OCI-M2 (cell line): ENCODE measurements at regions not wholly inside any gene's neighbourhood (a gene's known extent, or its start where the extent isn't known, plus 50 kb on each side); places are given as distances from the start of the nearest gene placed in this dataset.
"Not testable (repeated sequence)": the region's sequence is repeated elsewhere in the genome, so short reads cannot be mapped to it uniquely, and the experiment has no call there.

Source experiments
- DNase-seq: peaks from one replicate; lab custom pipeline; 2025; ENCODE audit not compliant: unreplicated experiment; lab: John Stamatoyannopoulos, UW

DNA sequence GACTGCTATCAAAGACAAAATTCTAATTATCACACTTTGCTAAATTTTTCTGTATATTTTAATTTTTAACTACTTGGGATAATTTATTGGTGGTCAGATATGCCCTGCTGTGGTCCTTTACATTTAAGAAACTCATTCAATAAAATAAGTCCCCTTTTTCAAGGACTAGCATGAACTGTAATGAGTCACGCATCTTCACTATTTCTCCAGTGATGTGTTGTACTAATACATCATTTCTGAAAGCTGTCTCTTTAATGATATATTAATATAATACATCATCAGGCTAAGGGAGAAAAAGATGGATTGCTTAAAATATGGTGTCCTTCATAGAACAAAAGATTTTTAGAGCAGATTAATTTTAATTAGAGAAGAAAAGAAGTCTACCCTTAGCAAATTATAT, 901.4 kb downstream of the DIPK2A start:
- no peak for DNase-seq

DNA sequence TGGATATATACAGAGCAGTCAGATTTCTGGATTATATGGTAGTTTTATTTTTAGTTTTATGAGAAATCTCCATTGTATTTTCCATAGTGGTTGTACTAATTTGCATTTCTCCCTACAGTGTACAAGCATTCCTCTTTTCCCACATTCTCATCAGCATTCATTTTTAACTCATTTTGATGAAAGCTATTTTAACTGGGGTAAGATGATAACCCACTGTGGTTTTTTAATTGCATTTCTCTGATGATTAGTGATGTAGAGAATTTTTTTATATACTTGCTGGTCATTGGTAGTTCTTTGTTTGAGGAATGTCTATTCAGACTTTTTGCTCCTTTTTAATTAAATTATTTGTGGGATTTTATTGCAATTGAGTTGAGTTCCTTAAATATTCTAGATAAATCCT, 903.6 kb downstream of the DIPK2A start:
- DNase-seq, result no peak

DNA sequence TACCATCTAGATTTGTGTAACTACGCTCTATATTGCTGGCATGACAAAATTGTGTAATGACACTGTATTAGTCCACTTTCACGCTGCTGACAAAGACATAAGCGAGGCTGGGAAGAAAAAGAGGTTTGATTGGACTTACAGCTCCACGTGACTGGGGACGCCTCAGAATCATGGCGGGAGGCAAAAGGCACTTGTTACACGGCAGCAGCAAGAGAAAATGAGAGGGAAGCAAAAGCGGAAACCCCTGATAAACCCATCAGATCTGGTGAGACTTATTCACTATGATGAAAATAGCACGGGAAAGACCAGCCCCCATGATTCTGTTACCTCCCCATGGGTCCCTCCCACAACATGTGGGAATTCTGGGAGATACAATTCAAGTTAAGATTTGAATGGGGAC, 905.7 kb downstream of the DIPK2A start:
- DNase-seq, result no peak

DNA sequence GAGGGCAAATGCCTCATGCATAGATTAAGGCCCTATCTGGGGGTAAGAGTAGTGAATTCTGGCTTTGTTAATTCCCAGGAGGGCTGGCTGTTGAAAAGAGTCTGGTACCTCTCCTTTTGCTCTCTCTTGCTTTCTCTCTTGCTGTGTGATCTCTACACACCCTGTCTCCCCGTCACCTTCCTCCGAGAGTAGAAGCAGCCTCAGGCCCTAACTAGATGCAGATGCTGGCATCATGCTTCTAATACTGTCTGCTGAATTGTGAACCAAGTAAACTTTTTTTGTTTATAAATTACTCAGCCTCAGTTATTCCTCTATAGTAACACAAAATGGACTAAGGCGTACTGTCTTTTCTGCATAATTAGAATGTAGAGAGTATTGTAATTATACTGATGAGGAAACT, 908.1 kb downstream of the DIPK2A start:
- no peak for DNase-seq

DNA sequence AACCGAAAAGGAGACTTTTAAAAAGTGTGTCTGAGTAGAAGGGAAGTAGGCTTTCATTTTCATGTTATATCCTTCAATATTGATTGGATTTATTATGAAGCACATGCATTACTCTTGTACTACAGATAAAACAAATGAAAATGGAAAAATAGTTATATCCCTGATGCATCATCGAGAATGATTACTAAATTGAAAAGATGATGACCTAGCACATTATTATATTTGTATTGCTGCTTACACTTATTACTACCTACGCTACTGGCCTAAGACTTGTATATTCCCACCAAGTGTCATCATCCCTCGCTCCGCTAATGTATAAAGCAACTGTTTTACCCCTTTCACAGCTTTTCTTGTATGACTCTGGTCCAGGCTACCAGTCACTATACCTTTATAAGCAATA, 922.4 kb downstream of the DIPK2A start:
- no peak for DNase-seq

DNA sequence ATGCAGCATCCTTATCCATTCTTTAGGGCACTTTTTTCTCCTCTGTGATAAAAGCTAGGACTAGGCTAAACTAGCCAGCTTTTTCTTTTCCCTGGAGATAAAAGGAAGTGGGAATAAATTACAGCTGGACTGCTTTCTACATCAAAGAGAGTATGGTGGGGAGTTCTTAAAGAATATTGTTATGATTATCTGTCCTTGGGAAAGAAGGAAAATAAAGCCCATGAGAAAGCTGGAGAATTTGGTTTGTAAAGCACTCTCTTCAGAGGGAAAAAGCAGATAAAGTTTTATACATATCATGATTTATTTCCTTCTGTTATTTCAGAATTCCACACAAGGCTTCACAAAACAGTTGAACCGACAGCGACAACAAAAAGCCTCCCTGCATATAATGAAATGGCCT, 923.0 kb downstream of the DIPK2A start:
- DNase-seq, result no peak

DNA sequence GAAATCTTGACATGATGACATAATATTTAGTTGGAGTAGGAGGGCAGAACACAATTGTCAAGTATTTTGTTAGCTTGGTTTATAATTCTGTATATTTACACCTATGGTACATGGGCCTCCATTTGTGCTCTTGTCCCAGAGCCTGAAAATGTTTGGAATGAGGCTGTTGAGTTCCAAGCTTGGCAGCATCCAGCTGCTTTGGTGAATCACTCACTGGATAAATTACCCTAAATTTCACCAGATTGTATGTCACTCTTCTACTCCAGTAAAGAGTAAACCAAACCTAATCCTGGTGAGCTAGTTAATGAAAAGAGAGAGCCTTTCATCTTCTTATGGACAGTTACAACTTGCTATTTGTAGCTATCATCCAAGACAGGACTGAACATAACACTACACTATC, 928.7 kb downstream of the DIPK2A start:
- no peak for DNase-seq

DNA sequence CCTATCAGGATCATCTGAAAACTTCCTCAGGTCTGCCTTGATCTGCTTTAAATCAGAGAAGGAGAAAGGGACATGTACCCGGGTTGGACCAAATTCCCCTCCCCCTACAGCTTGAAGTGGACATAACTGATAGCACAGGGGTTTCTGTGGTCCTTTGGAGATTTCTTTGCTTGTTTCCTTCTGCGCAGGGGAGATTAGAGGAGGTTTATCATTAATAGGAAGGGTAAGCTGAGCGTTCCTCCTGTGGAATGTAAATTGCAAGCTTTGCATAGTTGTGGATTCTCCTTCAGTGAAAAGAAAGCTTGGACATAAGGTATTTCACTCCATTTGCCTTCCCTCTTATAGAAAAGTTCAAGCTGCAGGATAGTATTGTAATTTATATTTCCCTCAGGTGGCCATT, 936.0 kb downstream of the DIPK2A start:
- DNase-seq, result not testable (repeated sequence)

DNA sequence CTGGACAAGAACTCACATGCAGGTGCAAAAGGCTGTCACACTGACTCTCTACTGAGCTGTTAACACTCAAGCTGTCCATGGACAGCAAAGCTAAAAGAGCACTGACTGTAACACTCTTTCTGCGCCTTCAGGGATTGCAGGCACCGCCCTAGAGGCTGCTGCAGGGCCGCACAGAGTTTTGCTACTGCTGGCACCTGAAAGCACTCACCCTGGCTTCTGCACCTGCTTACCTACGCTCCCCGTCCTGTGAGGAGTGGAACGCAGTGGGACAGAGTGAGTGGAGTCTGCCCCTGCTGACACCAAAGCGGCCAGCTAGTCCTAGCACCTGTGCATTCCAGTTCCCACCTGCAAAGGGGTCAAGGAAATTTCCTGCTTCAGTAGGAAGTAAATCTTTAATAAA, 941.3 kb downstream of the DIPK2A start:
- DNase-seq, result no peak

DNA sequence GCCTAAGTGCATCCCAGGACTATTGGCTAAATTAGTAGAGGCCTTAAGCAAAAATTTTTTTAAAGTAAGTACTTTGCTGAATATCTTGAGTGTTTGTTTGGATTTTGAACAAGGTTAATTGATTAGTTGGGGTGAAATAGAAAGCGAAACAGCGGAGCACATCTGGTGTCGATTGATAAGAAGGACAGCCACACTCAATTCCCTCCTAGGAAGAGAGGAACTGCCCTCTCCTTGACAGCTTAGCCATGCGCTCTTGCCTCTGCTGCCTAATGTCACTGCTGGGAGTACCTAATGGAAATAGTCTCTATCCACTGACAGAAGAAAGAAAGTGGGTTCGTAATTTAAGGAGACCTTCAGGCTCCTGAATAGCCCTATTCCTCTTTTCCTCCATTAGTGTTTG, 943.6 kb downstream of the DIPK2A start:
- DNase-seq, result peak; percentile 25

DNA sequence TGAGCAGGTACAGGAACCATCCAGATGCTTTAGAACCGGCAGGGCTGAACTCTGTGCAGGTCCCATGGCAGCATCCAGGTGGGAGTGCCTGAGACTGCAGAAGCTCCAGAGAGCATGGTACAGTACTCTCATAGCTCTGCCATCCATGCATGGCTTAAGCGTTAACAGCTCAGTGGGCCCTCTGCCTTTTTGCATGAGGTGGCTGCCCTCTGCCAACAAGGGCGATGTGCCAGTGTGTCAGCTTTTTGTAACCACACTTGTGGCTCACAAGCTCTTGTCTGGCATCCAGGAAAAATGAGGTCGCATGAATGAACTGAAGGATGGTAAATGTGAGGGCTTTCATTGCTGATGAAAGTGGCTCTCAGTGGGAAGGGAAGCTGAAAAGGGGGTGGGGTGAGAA, 950.1 kb downstream of the DIPK2A start:
- DNase-seq, result no peak

DNA sequence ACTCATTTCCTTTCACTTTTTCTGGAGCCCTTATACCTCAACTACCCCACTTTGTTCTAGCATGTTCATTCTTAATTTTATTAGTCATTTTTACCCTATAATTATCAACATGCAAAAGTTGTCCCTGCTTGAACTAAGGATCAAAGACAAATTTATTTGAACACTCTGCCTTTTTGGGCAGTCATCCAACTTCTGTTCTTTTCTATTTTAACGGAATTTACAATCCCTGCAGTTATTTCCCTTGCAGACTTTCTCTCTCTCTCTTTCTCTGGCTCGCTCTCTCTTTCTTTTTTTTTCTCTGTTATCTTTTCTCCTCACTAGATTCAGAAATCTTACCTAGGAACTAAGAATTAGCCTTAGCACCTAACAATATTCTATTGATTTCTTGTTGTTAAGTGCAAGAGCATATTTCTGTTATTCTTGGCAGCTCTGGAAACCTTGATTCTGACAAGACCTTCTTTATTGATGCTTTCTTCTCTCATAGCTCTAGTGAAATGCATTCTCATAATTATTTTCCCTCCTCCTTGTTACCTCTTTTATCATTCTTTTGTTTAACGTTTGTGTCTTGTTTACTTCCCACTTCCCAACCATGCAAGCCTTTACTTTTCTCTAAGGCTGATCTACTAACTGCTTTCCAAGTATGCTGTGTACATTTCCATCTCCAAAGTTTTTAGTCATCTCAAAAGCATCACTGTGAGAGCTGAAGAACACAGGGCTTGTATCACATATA, 951.6 kb downstream of the DIPK2A start:
- DNase-seq, result no peak

DNA sequence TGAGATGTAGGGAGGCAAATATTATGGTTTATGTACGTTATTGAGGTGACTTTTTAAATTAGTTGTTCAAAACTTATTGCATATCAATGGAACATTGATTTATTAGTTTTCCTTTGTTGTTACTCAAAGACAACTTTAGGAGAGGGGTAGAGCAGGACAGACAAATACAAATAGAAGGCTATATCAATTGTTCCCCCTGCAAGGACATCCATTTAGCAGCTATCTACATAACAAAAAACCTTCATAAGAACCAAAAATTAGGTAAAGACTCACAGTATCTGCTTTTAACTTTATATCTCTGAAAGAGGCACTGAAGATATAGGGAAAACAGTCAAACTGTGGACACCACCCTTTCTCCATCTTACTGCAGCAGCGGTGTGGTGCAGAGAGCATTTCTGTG, 958.8 kb downstream of the DIPK2A start:
- DNase-seq, result no peak

DNA sequence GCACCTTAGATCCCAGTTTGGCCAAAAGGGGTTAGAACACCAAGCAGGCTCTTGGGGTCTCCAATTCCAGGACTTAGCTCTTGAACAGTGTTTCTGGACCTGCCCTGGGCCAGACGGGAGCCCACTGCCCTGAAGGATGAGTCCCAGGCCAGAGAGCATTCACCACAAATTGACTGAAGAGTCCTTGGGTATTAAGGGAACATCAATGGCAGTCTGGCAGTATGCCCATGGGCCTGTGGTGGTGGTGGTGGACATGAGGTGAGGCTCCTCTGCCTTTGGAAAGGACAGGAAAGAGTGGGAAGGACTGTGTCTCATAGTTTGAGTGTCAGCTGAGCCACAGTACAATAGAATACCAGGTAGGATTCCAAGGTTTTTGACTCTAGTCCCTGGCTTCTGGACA, 960.0 kb downstream of the DIPK2A start:
- DNase-seq, result no peak

DNA sequence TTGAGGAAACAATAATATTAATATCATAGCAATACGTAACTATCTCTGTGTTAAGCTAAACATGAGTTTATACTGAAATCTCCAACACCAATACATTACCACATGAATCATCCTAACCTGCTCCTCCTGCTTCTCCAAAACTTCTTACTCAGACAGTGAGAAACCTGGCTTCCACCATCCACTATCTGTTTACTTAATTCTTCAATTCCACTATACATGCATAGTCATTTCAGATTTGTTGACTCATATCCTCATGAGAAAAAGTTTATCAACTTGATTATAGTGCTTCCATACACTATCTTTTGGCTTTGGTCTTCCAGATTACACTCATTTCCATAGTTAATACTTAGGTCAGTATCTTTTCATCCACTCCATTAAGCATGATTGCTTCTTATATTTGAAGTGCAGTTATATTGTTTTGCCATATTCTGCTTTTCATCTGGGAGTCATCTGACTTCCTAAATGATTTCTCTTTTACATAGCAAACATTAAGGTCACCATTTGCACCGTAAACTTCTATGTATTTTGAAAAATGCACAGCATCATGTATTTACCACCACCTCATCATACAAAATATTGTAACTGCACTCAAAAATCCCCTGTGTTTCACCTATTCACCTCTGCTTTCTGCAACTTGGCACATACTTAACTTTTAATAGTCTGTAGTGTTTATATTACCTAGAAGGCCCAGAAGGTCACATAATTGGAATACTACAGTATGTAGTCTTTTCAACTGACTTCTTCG, 970.6 kb downstream of the DIPK2A start:
- DNase-seq, result no peak

DNA sequence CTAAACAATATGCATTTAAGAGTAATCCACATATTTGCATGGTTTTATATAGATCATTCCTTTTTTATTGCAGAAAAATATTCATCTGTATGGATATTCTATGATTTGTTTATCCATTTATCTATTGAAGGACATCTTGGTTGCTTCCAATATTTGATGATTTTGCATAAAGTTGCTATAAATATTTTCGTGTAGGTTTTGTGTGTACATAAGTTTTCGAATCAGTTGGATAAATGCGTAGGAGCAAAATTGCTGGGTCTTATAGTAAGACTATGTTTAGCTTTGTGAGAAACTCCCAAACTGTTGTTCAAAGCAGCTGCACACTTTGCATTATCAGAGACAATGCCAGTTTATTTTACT, 971.2 kb downstream of the DIPK2A start:
- no peak for DNase-seq

DNA sequence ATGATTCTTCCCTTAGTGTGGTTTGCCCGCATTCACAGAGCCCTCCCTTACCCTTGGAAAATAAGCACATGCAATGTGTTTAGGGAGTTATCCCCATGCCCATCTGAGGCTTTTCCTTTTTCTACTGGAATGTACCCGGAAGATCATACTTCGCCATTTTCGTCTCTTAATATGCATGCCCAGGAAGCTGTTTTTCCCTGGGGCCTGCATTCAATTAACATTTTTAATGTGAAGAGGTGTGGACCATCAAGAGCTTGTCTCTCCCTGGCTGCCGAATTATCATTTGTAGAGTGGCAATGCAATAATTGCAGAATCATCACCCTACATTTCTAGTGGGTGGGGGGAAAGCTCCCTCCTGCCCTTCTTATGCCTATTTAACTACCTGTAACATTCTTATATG, 976.3 kb downstream of the DIPK2A start:
- DNase-seq, result no peak

DNA sequence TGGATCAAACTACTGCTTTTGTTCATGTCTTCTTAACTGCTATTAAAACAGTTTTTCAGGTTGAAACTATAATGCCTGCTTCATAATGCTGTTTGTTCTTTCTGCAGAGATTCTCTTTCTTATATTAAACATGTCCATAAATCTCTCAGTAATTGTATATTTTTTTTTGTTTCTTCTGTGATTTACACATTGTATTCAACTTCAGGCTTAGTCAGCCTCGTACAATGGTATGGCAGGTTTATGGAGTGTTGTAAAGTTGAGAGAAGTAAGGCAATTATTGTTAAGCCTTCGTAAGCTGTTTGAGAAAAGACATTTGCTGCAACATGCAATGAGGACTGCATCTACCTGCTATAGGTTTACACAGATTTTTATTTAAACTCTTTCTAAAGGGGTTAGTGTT, 977.1 kb downstream of the DIPK2A start:
- DNase-seq, result no peak

DNA sequence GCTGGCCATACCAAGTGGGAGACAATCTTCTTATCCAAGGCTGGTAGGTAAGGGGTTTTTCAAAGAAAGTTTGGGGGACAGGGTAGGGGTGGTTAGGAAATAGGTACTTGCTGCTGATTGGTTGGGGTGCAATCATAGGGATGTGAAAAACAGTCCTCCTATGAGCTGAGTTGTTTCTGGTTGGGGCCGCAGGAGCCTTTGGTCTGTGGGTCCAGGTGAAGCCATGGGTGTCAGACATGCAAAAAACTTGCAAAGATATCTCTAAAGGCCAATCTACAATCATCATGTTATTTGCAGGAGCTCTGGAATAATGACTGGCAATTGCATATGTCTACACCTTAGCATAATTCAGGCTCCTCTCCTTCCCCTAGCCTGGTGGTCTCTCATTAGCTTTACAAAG, 982.3 kb downstream of the DIPK2A start:
- no peak for DNase-seq

DNA sequence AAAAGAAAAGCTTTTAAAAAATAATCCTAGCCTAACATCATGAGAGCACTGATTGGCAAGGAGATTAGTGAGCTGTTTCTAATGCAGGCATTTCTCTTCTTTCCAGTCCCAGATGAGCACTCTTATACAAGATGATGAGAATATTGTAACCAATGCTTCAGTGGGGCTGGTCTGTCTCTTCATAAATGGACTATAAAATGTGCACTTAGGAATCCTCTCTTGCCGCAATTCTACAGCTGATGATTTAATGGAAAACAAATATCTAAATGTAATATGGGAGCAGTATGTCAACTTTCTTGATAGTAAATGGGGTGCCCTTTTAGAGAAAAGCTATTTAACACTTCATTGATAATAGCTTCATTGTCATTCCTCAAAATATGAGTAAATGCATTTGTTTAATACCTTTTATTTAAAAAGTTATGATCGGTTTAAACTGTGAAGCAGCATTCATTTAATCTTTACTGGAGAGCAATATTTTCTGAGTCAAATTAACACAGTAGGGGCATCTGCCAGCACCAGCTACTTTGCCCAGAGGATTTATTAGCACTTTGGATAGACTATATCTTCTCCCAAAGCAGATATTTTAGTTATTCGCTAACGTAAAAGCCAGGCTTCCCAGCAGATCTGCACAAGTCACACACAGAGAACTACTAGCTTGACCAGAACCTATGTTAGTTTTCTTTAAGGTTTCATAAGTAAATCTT, 985.9 kb downstream of the DIPK2A start:
- no peak for DNase-seq

DNA sequence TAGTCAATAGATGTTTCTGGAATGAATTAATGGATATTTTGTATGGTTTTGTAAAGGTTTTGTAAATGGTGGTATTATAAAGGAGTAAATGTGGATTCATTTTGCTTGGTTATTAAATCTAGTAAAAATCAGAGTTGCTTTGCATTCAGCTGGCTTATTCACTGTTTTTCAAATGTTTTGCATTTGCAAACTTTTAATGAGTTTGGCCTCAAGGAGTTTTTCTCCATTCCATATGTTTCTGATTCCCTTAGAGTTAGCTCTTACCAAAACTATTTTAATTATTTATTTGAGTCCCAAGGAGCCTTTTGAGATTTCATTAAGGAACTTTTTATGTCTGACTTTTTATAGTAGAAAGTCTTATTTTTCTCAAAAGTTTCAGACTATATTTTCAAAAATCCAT, 992.2 kb downstream of the DIPK2A start:
- no peak for DNase-seq

DNA sequence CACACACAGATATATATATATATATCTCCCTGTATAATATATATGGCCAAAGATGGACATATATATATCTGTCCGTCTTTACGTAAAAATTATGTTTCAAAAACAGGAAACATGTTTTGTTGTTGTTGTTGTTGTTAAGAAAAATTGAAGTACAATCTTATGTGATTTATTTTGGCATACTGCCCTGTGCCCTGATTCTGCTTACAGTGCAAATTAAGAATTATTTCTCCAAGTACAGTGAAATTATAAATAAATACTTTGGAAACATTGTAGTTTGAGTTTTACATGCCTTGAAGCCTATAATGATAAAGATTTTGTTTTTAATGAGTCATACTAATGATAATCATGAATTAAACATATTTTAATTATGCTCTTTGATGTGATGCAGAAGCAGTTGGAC, 994.9 kb downstream of the DIPK2A start:
- no peak for DNase-seq
